Ectodermal cell (in vitro differentiated cells): ENCODE measurements at regions not wholly inside any gene's neighbourhood (a gene's known extent, or its start where the extent isn't known, plus 50 kb on each side); places are given as distances from the start of the nearest gene placed in this dataset.

Experiments
- H3K27ac ChIP-seq: 2 replicates; pipeline ENCODE4 v1.7.0; 2013; ENCODE audit warnings: mild to moderate bottlenecking, low read depth, low read length; ENCODE audit not compliant: insufficient read depth, poor library complexity, severe bottlenecking
- H3K27me3 ChIP-seq: 2 replicates; pipeline ENCODE4 v1.7.0; 2013; ENCODE audit warnings: mild to moderate bottlenecking, low read length; ENCODE audit not compliant: insufficient read depth, control insufficient read depth, poor library complexity, severe bottlenecking
- H3K36me3 ChIP-seq: one replicate; pipeline ENCODE4 v1.7.0; 2013; ENCODE audit warnings: low read length; ENCODE audit not compliant: control insufficient read depth, insufficient read depth
- H3K4me1 ChIP-seq: one replicate; pipeline ENCODE4 v1.7.0; 2013; ENCODE audit warnings: low read length; ENCODE audit not compliant: control insufficient read depth, insufficient read depth
- H3K4me3 ChIP-seq: 2 replicates; pipeline ENCODE4 v1.7.0; 2013; ENCODE audit warnings: low read depth, low read length, control low read depth; ENCODE audit not compliant: insufficient read depth
- H3K9me3 ChIP-seq: 2 replicates; pipeline ENCODE4 v1.7.0; 2013; ENCODE audit warnings: mild to moderate bottlenecking, low read length, moderate library complexity; ENCODE audit not compliant: control insufficient read depth
- WGBS, 2 experiments: methylation state at CpG; one replicate each; pipeline ENCODE4 v1.1.7; 2013; ENCODE audit warnings: missing lambda C conversion rate in 2 of 2; 5-methylcytosine and 5-hydroxymethylcytosine counted together

DNA sequence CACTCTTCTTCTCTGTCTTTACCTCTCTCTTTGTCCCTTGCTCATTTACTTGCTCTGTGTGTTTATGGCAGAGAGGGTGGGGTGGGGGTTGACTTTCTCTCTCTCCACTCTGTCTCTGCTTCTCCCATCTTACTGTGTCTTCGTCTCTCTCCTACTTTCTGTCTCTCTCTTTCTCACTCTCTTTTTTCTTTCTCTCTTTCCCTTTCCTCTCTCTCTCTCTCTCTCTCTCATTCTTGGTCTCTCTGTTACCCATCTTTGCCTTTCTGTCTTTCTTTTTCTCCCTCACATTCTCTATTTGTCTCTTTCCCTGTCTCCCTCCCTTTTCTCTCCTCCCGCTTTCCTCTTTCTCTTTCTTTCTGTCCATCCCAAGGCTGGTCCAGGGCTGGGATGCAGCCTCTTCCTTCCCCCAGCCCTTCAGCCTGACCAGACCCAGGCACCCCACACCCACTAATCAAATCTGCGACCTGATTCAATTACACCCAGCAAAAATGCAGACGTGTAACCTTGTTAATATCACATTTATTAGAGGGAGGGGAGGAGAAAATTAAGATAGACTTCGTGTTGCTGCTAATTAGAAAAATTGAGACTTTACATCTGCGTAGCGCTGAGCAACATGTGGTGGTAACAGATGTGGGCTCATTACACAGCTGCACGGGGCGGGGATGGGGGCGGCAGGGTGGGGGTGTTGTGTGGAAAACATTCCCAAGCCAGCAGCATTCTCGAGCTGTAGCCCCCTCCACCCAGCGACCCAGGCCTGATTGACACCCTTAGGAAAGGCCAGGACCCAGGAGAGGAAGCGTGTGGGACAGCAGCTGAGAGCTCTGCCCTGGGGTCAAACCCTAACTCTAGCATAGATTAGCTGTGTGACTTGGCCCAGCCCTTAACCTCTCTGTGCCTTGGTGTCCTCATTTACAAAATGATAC, 124.9 kb upstream of the MAFB start:
- no peaks in the 10 kb centered on the region for H3K4me1 ChIP-seq
- no peak overlapping the region for H3K27ac ChIP-seq
- WGBS, 2 experiments = 86 to 90% methylated on average over 11 to 13 of the region's 13 CpGs
- no peaks in the 10 kb centered on the region for H3K9me3 ChIP-seq
- H3K4me3 ChIP-seq = no peak overlapping the region
- no peaks in the 10 kb centered on the region for H3K27me3 ChIP-seq
- H3K36me3 ChIP-seq = no peaks in the 10 kb centered on the region

DNA sequence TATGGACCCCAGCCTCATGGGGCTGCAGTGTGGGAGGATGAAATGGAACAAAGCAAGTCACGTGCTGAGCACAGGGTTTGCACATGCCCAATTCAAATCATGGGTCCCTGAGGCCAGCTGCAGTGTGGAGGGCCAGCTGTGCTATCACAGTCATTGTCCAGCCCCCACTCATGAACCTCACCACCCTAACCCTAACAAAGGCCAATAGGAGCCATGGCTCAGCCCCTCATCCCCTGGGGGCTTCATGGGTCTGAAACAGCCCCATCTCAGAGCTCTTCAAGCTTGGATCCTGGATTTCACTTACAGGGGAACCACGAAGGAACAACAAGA, 125.6 kb upstream of the MAFB start:
- 90 to 91% methylated on average over 2 of the region's 2 CpGs for WGBS, 2 experiments
- no peaks in the 10 kb centered on the region for H3K4me1 ChIP-seq
- no peak overlapping the region for H3K4me3 ChIP-seq
- no peak overlapping the region for H3K27ac ChIP-seq
- no peaks in the 10 kb centered on the region for H3K9me3 ChIP-seq
- H3K36me3 ChIP-seq = no peaks in the 10 kb centered on the region
- H3K27me3 ChIP-seq = no peaks in the 10 kb centered on the region

DNA sequence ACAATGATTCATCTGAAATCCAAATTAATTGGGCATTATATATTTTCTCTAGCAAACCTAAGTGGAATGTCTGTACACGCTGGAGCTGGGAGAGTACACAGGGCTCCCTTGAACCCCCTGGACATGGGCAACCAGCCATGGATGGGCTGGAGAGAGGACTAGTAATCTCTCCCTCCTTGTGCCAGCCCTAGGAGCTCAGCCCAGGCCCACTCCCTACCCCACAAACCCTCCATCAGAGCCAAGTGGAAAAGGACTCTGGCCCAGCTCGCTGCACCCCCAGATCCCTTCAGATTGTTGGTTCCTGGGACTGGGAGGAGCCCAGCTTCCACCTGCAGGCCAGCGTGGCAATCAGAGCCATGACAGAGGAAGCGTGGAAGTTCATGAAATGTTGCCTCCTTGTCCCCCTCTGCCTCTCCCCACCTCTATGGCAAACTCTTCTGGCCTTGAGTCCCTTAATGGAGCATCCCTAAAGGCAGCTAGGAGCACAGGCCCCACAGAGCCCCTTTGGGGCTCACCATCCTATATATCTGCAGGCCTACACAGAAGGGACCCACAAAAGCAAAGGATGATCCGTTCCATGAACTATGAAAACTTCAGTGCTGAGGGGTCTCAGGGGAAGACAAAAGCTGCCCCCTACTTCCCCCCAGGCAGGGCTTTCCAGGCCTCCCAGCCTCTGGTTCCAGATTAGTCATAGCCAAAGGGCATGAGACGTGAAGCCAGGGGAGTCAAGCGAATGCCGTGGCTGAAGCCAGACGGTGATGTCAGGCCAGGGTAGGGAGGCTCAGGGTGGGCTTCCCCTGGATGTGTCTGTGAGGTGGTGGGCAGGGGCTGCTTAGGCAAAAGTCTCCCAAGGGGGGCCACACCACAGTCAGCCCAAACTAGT, 126.4 kb upstream of the MAFB start:
- Histone ChIP-seq H3K4me3 (no peak overlapping the region), H3K9me3 (no peaks in the 10 kb centered on the region), H3K27me3 (no peaks in the 10 kb centered on the region), H3K36me3 (no peaks in the 10 kb centered on the region), H3K4me1 (no peaks in the 10 kb centered on the region), H3K27ac (no peak overlapping the region)
- WGBS, 2 experiments = 95% methylated on average over 9 of the region's 9 CpGs

DNA sequence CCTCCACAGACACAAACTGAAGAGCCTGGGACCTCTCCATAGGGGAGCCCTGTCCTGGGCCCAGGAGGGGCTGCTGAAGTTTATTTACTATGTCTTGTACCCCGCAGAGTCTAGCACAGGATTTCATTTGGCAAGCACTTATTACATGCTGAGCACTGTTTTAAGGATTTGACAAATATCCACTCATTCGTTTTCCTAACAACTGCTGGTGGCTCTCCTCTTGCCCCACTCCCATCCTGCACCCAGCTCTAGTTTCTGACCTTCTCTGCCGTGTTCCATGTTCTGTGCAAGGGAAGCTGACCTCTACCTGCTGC, 127.0 kb upstream of the MAFB start:
- Histone ChIP-seq H3K4me1 (no peaks in the 10 kb centered on the region), H3K4me3 (no peak overlapping the region), H3K27ac (no peak overlapping the region), H3K27me3 (no peaks in the 10 kb centered on the region), H3K9me3 (no peaks in the 10 kb centered on the region), H3K36me3 (no peaks in the 10 kb centered on the region)
- 90 to 95% methylated on average over 3 of the region's 3 CpGs for WGBS, 2 experiments

DNA sequence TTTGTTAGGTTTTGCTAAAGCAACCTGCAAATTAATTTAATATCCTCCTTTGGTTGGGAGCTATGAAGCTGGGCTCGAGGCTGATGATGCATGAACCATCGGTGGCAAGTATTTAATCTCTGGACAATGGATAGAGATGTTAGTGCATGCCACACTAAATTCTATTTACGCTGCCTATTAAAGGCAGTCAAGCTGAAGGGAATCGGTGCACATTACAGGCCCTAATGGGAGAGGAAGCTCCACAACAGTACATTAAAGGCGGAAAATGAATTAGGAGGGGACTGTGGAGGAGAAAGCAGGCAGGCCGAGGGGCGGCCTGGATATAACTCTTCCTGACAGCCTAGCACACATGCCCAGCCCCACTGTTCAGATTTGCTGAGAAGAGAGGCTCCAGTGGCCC, 132.4 kb upstream of the MAFB start:
- no peaks in the 10 kb centered on the region for H3K36me3 ChIP-seq
- H3K4me3 ChIP-seq = no peak overlapping the region
- H3K9me3 ChIP-seq = no peaks in the 10 kb centered on the region
- 92 to 96% methylated on average over 7 of the region's 7 CpGs for WGBS, 2 experiments
- peaks cover 4% of the 10 kb centered on the region for H3K4me1 ChIP-seq
- no peaks in the 10 kb centered on the region for H3K27me3 ChIP-seq
- H3K27ac ChIP-seq = no peak overlapping the region

DNA sequence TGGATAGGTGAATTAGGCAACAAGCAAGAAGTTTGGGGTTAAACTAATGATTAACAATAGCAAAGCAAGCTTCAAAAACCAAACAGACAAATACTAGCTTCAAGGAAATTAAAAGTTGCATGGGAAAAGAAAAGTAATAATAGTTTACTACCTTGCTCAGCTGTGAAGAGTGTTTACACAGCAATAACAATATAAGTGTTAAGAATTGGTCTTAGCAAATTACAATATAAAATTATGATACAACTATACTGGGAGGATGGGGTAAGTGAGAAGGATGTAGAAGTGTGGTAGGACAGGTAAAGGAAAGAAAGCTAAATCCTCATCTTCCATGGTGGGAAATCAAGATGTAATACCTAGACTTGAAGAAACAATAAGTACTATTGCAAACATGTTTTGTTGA, 137.7 kb upstream of the MAFB start:
- H3K27ac ChIP-seq = no peak overlapping the region
- H3K36me3 ChIP-seq = no peaks in the 10 kb centered on the region
- no peaks in the 10 kb centered on the region for H3K27me3 ChIP-seq
- H3K4me1 ChIP-seq = peaks cover 4% of the 10 kb centered on the region
- H3K4me3 ChIP-seq = no peak overlapping the region
- no peaks in the 10 kb centered on the region for H3K9me3 ChIP-seq

DNA sequence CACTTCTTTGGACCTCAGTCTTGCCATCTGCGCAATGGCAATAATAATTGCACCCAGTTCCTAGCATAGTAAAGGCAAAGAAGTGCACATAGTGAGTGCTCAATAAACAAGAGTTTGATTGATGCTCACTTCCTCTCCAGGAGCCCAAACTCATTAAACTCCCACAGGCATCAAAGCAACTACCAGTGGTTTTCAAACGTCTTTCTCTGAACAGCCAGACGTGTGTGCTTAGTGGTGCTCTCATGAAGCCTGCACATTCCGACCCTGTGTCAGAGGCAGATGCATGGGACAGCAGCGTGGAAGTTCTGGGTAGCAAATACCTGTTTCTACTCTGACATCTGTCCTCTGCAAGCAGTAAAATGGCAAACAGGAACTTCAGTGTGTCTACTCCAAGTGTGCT, 146.3 kb upstream of the MAFB start:
- Histone ChIP-seq H3K27ac (no peak overlapping the region), H3K4me1 (no peaks in the 10 kb centered on the region), H3K4me3 (no peak overlapping the region), H3K27me3 (no peaks in the 10 kb centered on the region), H3K36me3 (no peaks in the 10 kb centered on the region), H3K9me3 (no peaks in the 10 kb centered on the region)
- WGBS, 2 experiments = 88 to 91% methylated on average over 5 of the region's 5 CpGs

DNA sequence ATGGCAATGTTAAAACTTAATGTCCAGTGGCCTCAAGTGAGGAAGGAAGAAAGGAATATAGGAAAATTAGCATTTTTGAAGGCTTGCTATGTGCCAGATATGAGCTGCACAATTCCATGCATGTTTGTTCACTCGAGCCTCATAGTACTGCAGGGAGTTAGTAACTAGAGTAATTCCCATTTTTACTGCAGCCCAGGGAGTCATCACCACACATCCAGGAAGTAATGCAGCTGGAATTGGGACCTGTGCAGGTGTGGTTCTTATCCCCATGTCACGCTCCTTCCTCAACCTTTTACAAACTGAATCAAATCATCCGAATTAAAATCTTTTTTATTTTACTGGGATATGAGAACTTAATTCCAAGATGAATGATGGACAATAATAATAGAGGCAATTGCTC, 149.5 kb upstream of the MAFB start:
- Histone ChIP-seq H3K36me3 (no peaks in the 10 kb centered on the region), H3K27ac (no peak overlapping the region), H3K27me3 (no peaks in the 10 kb centered on the region), H3K4me1 (no peaks in the 10 kb centered on the region), H3K4me3 (no peak overlapping the region), H3K9me3 (no peaks in the 10 kb centered on the region)
- WGBS, 2 experiments = 89 to 97% methylated on average over 1 to 3 of the region's 3 CpGs

DNA sequence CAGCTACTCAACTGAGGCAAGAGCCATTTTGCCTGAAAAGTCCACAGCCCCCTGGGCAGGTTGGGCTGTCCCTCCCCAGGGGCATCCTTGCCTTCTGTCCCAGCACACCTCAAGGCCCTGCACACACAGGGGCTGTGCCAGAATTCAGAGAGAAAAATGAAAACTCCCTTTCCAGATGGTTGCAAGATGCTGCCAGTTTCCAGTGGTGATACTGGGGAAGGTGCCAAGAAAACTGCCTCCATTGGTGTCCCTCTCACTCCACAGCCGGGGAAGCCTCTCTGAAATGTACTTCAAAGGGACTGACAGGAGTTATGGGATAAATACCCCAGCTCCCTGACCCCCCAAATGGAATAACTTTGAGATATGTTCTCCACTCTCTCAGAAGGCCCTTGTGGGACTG, 154.2 kb upstream of the MAFB start:
- WGBS, 2 experiments = 86 to 87% methylated on average over 1 of the region's 1 CpG

DNA sequence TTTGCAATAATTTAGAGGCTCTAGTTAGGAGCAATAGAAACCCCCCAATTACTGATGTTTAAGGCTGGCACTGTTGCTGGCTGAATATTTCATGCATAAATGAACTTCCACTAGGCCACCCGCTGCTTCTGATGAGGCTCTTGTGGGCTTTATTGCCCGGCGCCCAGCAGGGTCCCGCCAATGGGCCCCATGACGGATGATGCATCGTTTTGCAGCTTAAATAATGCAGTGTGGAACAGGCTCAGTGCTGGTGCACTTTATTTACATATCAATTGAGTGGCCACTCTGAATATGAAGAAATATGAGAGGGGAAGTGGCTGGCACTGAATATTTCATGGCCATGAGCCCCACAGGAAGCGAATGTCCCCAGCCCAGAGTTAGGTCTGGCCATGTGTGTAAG, 155.3 kb upstream of the MAFB start:
- 88% methylated on average over 7 of the region's 7 CpGs for WGBS, 2 experiments
- H3K4me1 ChIP-seq = peaks cover 5% of the 10 kb centered on the region

More for the DNA sequence above, 154.2 kb upstream of the MAFB start:
- no peaks in the 10 kb centered on the region for H3K9me3 ChIP-seq
- H3K27me3 ChIP-seq = no peaks in the 10 kb centered on the region
- peaks cover 5% of the 10 kb centered on the region for H3K4me1 ChIP-seq
- no peak overlapping the region for H3K4me3 ChIP-seq
- no peaks in the 10 kb centered on the region for H3K36me3 ChIP-seq
- H3K27ac ChIP-seq = no peak overlapping the region

More for the DNA sequence above, 155.3 kb upstream of the MAFB start:
- Histone ChIP-seq H3K4me3 (no peak overlapping the region), H3K9me3 (no peaks in the 10 kb centered on the region), H3K36me3 (no peaks in the 10 kb centered on the region), H3K27ac (no peak overlapping the region), H3K27me3 (no peaks in the 10 kb centered on the region)
